ENCODE measurements at regions not wholly inside any gene's neighbourhood (a gene's known extent, or its start where the extent isn't known, plus 50 kb on each side); places are given as distances from the start of the nearest gene placed in this dataset.
"Not testable (repeated sequence)": the region's sequence is repeated elsewhere in the genome, so short reads cannot be mapped to it uniquely, and the experiment has no call there.

- DNase-seq; in situ Hi-C loops (cut with MboI; ENCODE audit: low pct_unique_long_range_greater_than_20kb, low sequenced_read_pairs): not testable (repeated sequence)
Observed at GRCh38 chr9:28990009-28990408, 1416.7 kb upstream of the C9orf72 start.

- no peak for DNase-seq
- in situ Hi-C loops (cut with MboI; ENCODE audit: low pct_unique_long_range_greater_than_20kb, low sequenced_read_pairs): no loop called here
Observed at GRCh38 chr9:28999057-28999456, 1425.8 kb upstream of the C9orf72 start.

- no peak for DNase-seq
- in situ Hi-C loops (cut with MboI; ENCODE audit: low pct_unique_long_range_greater_than_20kb, low sequenced_read_pairs): no loop called here
Observed at GRCh38 chr9:28999806-29000205, 1426.5 kb upstream of the C9orf72 start.

GRCh38 chr9:29001006-29001405, 1427.7 kb upstream of the C9orf72 start:
- no peak for DNase-seq
- in situ Hi-C loops (cut with MboI; ENCODE audit: low pct_unique_long_range_greater_than_20kb, low sequenced_read_pairs): no loop called here

GRCh38 chr9:29004988-29005387, 1431.7 kb upstream of the C9orf72 start:
- in situ Hi-C loops (cut with MboI; ENCODE audit: low pct_unique_long_range_greater_than_20kb, low sequenced_read_pairs): no loop called here
- no peak for DNase-seq

GRCh38 chr9:29006628-29007027, 1433.3 kb upstream of the C9orf72 start:
- no peak for DNase-seq

GRCh38 chr9:29012911-29013310, 1439.6 kb upstream of the C9orf72 start:
- in situ Hi-C loops (cut with MboI; ENCODE audit: low pct_unique_long_range_greater_than_20kb, low sequenced_read_pairs): no loop called here

More at GRCh38 chr9:29006628-29007027, 1433.3 kb upstream of the C9orf72 start:
- in situ Hi-C loops (cut with MboI; ENCODE audit: low pct_unique_long_range_greater_than_20kb, low sequenced_read_pairs): no loop called here

GRCh38 chr9:29021632-29022031, 1448.4 kb upstream of the C9orf72 start:
- DNase-seq: no peak
- in situ Hi-C loops (cut with MboI; ENCODE audit: low pct_unique_long_range_greater_than_20kb, low sequenced_read_pairs): no loop called here

More at GRCh38 chr9:29012911-29013310, 1439.6 kb upstream of the C9orf72 start:
- DNase-seq: no peak

GRCh38 chr9:29038332-29038731, 1465.1 kb upstream of the C9orf72 start:
- DNase-seq: no peak
- in situ Hi-C loops (cut with MboI; ENCODE audit: low pct_unique_long_range_greater_than_20kb, low sequenced_read_pairs): no loop called here

- in situ Hi-C loops (cut with MboI; ENCODE audit: low pct_unique_long_range_greater_than_20kb, low sequenced_read_pairs): no loop called here
- DNase-seq: no peak
Observed at GRCh38 chr9:29039258-29039657, 1466.0 kb upstream of the C9orf72 start.

GRCh38 chr9:29043072-29043471, 1469.8 kb upstream of the C9orf72 start:
- in situ Hi-C loops (cut with MboI; ENCODE audit: low pct_unique_long_range_greater_than_20kb, low sequenced_read_pairs): no loop called here
- DNase-seq: no peak

- DNase-seq: no peak
- in situ Hi-C loops (cut with MboI; ENCODE audit: low pct_unique_long_range_greater_than_20kb, low sequenced_read_pairs): no loop called here
Observed at GRCh38 chr9:29044959-29045358, 1471.7 kb upstream of the C9orf72 start.

GRCh38 chr9:29060041-29060440, 1486.8 kb upstream of the C9orf72 start:
- in situ Hi-C loops (cut with MboI; ENCODE audit: low pct_unique_long_range_greater_than_20kb, low sequenced_read_pairs): no loop called here
- DNase-seq: no peak

- DNase-seq: no peak
- in situ Hi-C loops (cut with MboI; ENCODE audit: low pct_unique_long_range_greater_than_20kb, low sequenced_read_pairs): no loop called here
Observed at GRCh38 chr9:29062446-29062845, 1489.2 kb upstream of the C9orf72 start.

- no peak for DNase-seq
- in situ Hi-C loops (cut with MboI; ENCODE audit: low pct_unique_long_range_greater_than_20kb, low sequenced_read_pairs): no loop called here
Observed at GRCh38 chr9:29063031-29063430, 1489.8 kb upstream of the C9orf72 start.

- in situ Hi-C loops (cut with MboI; ENCODE audit: low pct_unique_long_range_greater_than_20kb, low sequenced_read_pairs): no loop called here
- no peak for DNase-seq
Observed at GRCh38 chr9:29066141-29066640, 1492.9 kb upstream of the C9orf72 start.

- in situ Hi-C loops (cut with MboI; ENCODE audit: low pct_unique_long_range_greater_than_20kb, low sequenced_read_pairs): no loop called here
- DNase-seq: no peak
Observed at GRCh38 chr9:29068461-29068860, 1495.2 kb upstream of the C9orf72 start.

- no peak for DNase-seq
- in situ Hi-C loops (cut with MboI; ENCODE audit: low pct_unique_long_range_greater_than_20kb, low sequenced_read_pairs): no loop called here
Observed at GRCh38 chr9:29069376-29069775, 1496.1 kb upstream of the C9orf72 start.

- DNase-seq: no peak
- in situ Hi-C loops (cut with MboI; ENCODE audit: low pct_unique_long_range_greater_than_20kb, low sequenced_read_pairs): no loop called here
Observed at GRCh38 chr9:29078063-29078666, 1504.9 kb upstream of the C9orf72 start.

GRCh38 chr9:29100762-29101161, 1527.5 kb upstream of the C9orf72 start:
- in situ Hi-C loops (cut with MboI; ENCODE audit: low pct_unique_long_range_greater_than_20kb, low sequenced_read_pairs): no loop called here
- peak; percentile 51 for DNase-seq

- peak; percentile 73 for DNase-seq
- in situ Hi-C loops (cut with MboI; ENCODE audit: low pct_unique_long_range_greater_than_20kb, low sequenced_read_pairs): not testable (repeated sequence)
Observed at GRCh38 chr9:29104166-29104565, 1530.9 kb upstream of the C9orf72 start.
